ENCODE measurements at regions not wholly inside any gene's neighbourhood (a gene's known extent, or its start where the extent isn't known, plus 50 kb on each side); places are given as distances from the start of the nearest gene placed in this dataset.

DNA sequence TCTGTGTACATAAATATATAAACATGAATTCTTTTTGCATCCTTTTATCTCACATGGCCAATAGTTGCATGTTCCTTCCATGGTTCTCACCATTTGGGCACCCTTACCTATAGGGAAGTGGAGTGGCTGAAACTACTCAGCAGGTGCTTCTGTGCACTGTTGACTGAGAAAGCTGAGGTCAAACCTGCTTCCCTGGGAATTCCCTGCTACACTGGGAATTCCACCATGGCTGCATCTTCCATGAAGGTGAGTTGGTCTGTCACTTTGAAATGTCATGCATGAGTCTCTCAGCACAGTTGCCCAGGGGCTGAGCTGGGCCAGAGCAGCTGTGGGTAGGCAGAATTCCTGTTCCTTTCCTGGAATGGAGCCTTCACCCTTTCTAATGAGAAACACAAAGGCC lies 193.8 kb upstream of the PRSS16 start:
- Histone ChIP-seq H4K20me1 (ENCODE audit: insufficient read depth, low read length) (no peaks in the 10 kb centered on the region), H3K4me3 (ENCODE audit: insufficient read depth, low read depth, low read length) (no peak overlapping the region)
- POLR2A ChIA-PET (ENCODE audit: unreplicated experiment): no interaction called here

More for the DNA sequence above, 193.8 kb upstream of the PRSS16 start:
- H2AK9ac ChIP-seq (replicated peaks; ENCODE audit: low read depth, low read length, poor library complexity): no peak overlapping the region
- H2BK120ac ChIP-seq (ENCODE audit: low read depth, low read length): no peak overlapping the region
- H3K4me1 ChIP-seq (ENCODE audit: control insufficient read depth, insufficient read depth, low read length): no peaks in the 10 kb centered on the region
- BruUV-seq (replicated peaks): no TSS peak
- in situ Hi-C loops (cut with MboI; ENCODE audit: low sequenced_read_pairs): no loop called here
- H3K27ac ChIP-seq (ENCODE audit: insufficient read depth, low read length): no peak overlapping the region
- no peak overlapping the region for H2BK15ac ChIP-seq (ENCODE audit: low read depth, low read length)
- H3K36me3 ChIP-seq (ENCODE audit: control insufficient read depth, insufficient read depth, low read length): no peaks in the 10 kb centered on the region
- H2BK20ac ChIP-seq (ENCODE audit: low read depth, low read length): no peak overlapping the region
- H3K79me1 ChIP-seq (ENCODE audit: low read depth in 1 of 2, low read length in 2 of 2): no peaks in the 10 kb centered on the region
- H2AK5ac ChIP-seq (ENCODE audit: low read depth, low read length): no peak overlapping the region
- TF ChIP-seq POLR2A (IDR thresholded peaks at IDR 0.05; ENCODE audit: low read depth, low read length) (no peak), MXI1 (IDR thresholded peaks at IDR 0.05; ENCODE audit: borderline replicate concordance, low read depth, low read length) (no peak), MAZ (IDR thresholded peaks at IDR 0.05; ENCODE audit: borderline replicate concordance, low read depth, low read length) (no peak), RFX5 (IDR thresholded peaks at IDR 0.05; ENCODE audit: low read depth, low read length) (no peak), BHLHE40 (IDR thresholded peaks at IDR 0.05; ENCODE audit: low read depth, low read length) (no peak), NFE2L2 (IDR thresholded peaks at IDR 0.05; ENCODE audit: low read depth, low read length) (no peak), RAD21 (IDR thresholded peaks at IDR 0.05; ENCODE audit: low read length) (no peak)
- TF ChIP-seq, protein P1, sequence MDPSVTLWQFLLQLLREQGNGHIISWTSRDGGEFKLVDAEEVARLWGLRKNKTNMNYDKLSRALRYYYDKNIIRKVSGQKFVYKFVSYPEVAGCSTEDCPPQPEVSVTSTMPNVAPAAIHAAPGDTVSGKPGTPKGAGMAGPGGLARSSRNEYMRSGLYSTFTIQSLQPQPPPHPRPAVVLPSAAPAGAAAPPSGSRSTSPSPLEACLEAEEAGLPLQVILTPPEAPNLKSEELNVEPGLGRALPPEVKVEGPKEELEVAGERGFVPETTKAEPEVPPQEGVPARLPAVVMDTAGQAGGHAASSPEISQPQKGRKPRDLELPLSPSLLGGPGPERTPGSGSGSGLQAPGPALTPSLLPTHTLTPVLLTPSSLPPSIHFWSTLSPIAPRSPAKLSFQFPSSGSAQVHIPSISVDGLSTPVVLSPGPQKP (IDR thresholded peaks at IDR 0.05; ENCODE audit: borderline replicate concordance, low read depth, low read length): no peak
- TF ChIP-seq, protein P2, sequence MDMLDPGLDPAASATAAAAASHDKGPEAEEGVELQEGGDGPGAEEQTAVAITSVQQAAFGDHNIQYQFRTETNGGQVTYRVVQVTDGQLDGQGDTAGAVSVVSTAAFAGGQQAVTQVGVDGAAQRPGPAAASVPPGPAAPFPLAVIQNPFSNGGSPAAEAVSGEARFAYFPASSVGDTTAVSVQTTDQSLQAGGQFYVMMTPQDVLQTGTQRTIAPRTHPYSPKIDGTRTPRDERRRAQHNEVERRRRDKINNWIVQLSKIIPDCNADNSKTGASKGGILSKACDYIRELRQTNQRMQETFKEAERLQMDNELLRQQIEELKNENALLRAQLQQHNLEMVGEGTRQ (IDR thresholded peaks at IDR 0.05; ENCODE audit: low read depth, low read length): no peak
- no peaks in the 10 kb centered on the region for H3K9me1 ChIP-seq (ENCODE audit: insufficient read depth, low read length)
- CTCF ChIA-PET: no interaction called here
- no peak overlapping the region for H3K9ac ChIP-seq (ENCODE audit: low read depth, low read length)
- H2AFZ ChIP-seq (replicated peaks; ENCODE audit: low read length, poor library complexity): no peak overlapping the region
- dilution Hi-C loops (cut with HindIII; ENCODE audit: low sequenced_read_pairs, unreplicated experiment): no loop called here
- H2BK5ac ChIP-seq (ENCODE audit: low read depth, low read length, poor library complexity, severe bottlenecking): no peak overlapping the region
- H4K5ac ChIP-seq (ENCODE audit: low read depth, low read length): no peak overlapping the region
- no peak overlapping the region for H3K14ac ChIP-seq (replicated peaks; ENCODE audit: low read depth, low read length)
- no peak overlapping the region for H3K18ac ChIP-seq (ENCODE audit: low read depth, low read length)
- H3K23ac ChIP-seq (ENCODE audit: low read depth, low read length): no peak overlapping the region
- no peaks in the 10 kb centered on the region for H3K9me3 ChIP-seq (ENCODE audit: control insufficient read depth, insufficient read depth, low read length)
- no peaks in the 10 kb centered on the region for H3K27me3 ChIP-seq (ENCODE audit: control insufficient read depth, insufficient read depth, low read length)
- no peak overlapping the region for H3K56ac ChIP-seq (ENCODE audit: extremely low read depth, insufficient read depth, low read length)
- H3K4me2 ChIP-seq (ENCODE audit: low read depth, low read length): no peak overlapping the region
- no peak overlapping the region for H3K4ac ChIP-seq (ENCODE audit: low read depth, low read length)
- ATAC-seq (ENCODE audit: low read depth) (no peak), DNase-seq (no peak)
- no peak overlapping the region for H4K8ac ChIP-seq (ENCODE audit: low read depth in 2 of 2, low read length in 2 of 2)
- intact Hi-C loops (cut with micrococcal nuclease): no loop called here
- no peak overlapping the region for H4K91ac ChIP-seq (ENCODE audit: insufficient read depth, low read depth, low read length)

All from IMR-90 (cell line).